CD14-positive monocyte (primary cell): ENCODE measurements at regions not wholly inside any gene's neighbourhood (a gene's known extent, or its start where the extent isn't known, plus 50 kb on each side); places are given as distances from the start of the nearest gene placed in this dataset.

Source experiments
- DNase-seq, 3 donors: peaks; one replicate each; pipeline ENCODE4 v3.0.0-alpha.2; 2011 to 2022
- H2AFZ ChIP-seq: 2 replicates; pipeline ENCODE4 v1.6.0; 2012; ENCODE audit warnings: mild to moderate bottlenecking, low read depth, low read length, inconsistent platforms; ENCODE audit not compliant: insufficient read depth, poor library complexity, severe bottlenecking
- H3K27ac ChIP-seq, 2 donors: 1 replicate in 1 of 2; 2 replicates in 1 of 2; pipeline ENCODE4 v1.5.1; 2012 to 2013; ENCODE audit warnings: low read length in 2 of 2, control low read depth in 1 of 2, inconsistent platforms in 1 of 2, low read depth in 1 of 2, mild to moderate bottlenecking in 1 of 2
- H3K27me3 ChIP-seq, 2 donors: one replicate each; pipeline versions ENCODE4 v1.6.0 to v1.6.1; 2011 to 2013; ENCODE audit warnings: low read length in 2 of 2; ENCODE audit not compliant: control insufficient read depth in 2 of 2, insufficient read depth in 2 of 2
- H3K36me3 ChIP-seq, 2 donors: replicated peaks in 1 of 2; 1 replicate in 1 of 2; 2 replicates in 1 of 2; pipeline versions ENCODE4 v1.5.1 to v1.6.1; 2012 to 2013; ENCODE audit warnings: low read length in 2 of 2, control low read depth in 1 of 2, inconsistent platforms in 1 of 2, mild to moderate bottlenecking in 1 of 2; ENCODE audit not compliant: insufficient read depth in 2 of 2, control insufficient read depth in 1 of 2
- H3K4me1 ChIP-seq, 2 donors: 1 replicate in 1 of 2; 2 replicates in 1 of 2; pipeline versions ENCODE4 v1.5.1 to v1.6.1; 2012 to 2013; ENCODE audit warnings: low read length in 2 of 2, control low read depth in 1 of 2, inconsistent platforms in 1 of 2, mild to moderate bottlenecking in 1 of 2, moderate library complexity in 1 of 2; ENCODE audit not compliant: insufficient read depth in 2 of 2, control insufficient read depth in 1 of 2
- H3K4me2 ChIP-seq: replicated peaks from 2 replicates; pipeline ENCODE3; 2012; ENCODE audit warnings: low read length, moderate library complexity, mild to moderate bottlenecking; ENCODE audit not compliant: poor library complexity, severe bottlenecking; ENCODE audit errors: extremely low read depth
- H3K4me3 ChIP-seq, 3 experiments: fragments of 200-600 bp in 1 of 3; sonication (generic) in 1 of 3; replicated peaks in 1 of 3; 1 replicate in 2 of 3; 2 replicates in 1 of 3; pipeline ENCODE4 v1.5.1; 2011 to 2013; ENCODE audit warnings: low read length in 3 of 3, mild to moderate bottlenecking in 3 of 3, control low read depth in 2 of 3, low read depth in 2 of 3, inconsistent platforms in 1 of 3, moderate library complexity in 1 of 3
- H3K79me2 ChIP-seq: 2 replicates; pipeline ENCODE4 v1.6.0; 2012; ENCODE audit warnings: mild to moderate bottlenecking, control low read depth, inconsistent platforms, low read length, moderate library complexity; ENCODE audit not compliant: insufficient read depth
- H3K9ac ChIP-seq: 2 replicates; pipeline ENCODE4 v1.6.0; 2017; ENCODE audit warnings: low read length, mild to moderate bottlenecking; ENCODE audit not compliant: insufficient read depth, poor library complexity, severe bottlenecking
- H3K9me3 ChIP-seq, 2 donors: replicated peaks in 1 of 2; 1 replicate in 1 of 2; 2 replicates in 1 of 2; pipeline versions ENCODE4 v1.5.1 to v1.6.1; 2012 to 2013; ENCODE audit warnings: low read length in 2 of 2, control low read depth in 1 of 2; ENCODE audit not compliant: control insufficient read depth in 1 of 2, insufficient read depth in 1 of 2
- H4K20me1 ChIP-seq: 2 replicates; pipeline ENCODE4 v1.6.0; 2012; ENCODE audit warnings: mild to moderate bottlenecking, low read length, control low read depth, moderate library complexity; ENCODE audit not compliant: insufficient read depth
- H3K27ac Mint-ChIP-seq, 7 donors: one replicate each; pipeline ENCODE4 v1.8.0; 2020; ENCODE audit warnings: mild to moderate bottlenecking in 7 of 7, mixed read lengths in 7 of 7, moderate library complexity in 6 of 7, inconsistent platforms in 2 of 7
- H3K27me3 Mint-ChIP-seq, 3 donors: one replicate each; pipeline ENCODE4 v1.8.0; 2021 to 2022; ENCODE audit warnings: low read depth in 3 of 3, mild to moderate bottlenecking in 3 of 3, mixed read lengths in 3 of 3, moderate library complexity in 3 of 3, inconsistent platforms in 1 of 3
- H3K36me3 Mint-ChIP-seq, 2 donors: one replicate each; pipeline ENCODE4 v1.8.0; 2020; ENCODE audit warnings: mixed read lengths in 2 of 2, inconsistent platforms in 1 of 2, mild to moderate bottlenecking in 1 of 2
- H3K4me1 Mint-ChIP-seq: one replicate; pipeline ENCODE4 v1.8.0; 2020; ENCODE audit warnings: mild to moderate bottlenecking, mixed read lengths
- H3K4me3 Mint-ChIP-seq, 2 donors: one replicate each; pipeline ENCODE4 v1.8.0; 2020; ENCODE audit warnings: mild to moderate bottlenecking in 2 of 2, mixed read lengths in 2 of 2, moderate library complexity in 1 of 2
- H3K9me3 Mint-ChIP-seq, 7 donors: one replicate each; pipeline ENCODE4 v1.8.0; 2020 to 2022; ENCODE audit warnings: mixed read lengths in 7 of 7, mild to moderate bottlenecking in 6 of 7, moderate library complexity in 6 of 7, inconsistent platforms in 2 of 7
- CTCF ChIP-seq: fragments of 200-600 bp; IDR thresholded peaks from one replicate; pipeline ENCODE4 v1.8.0; 2022; ENCODE audit warnings: antibody characterized with exemption, mild to moderate bottlenecking
- WGBS: methylation state at CpG from one replicate; pipeline ENCODE4 v1.1.5; 2013; ENCODE audit warnings: missing lambda C conversion rate; ENCODE audit not compliant: insufficient coverage; 5-methylcytosine and 5-hydroxymethylcytosine counted together
- intact Hi-C, 2 donors: fragments of 100-400 bp; cut with micrococcal nuclease; formaldehyde crosslinking; loops; one replicate each; pipeline versions ENCODE4 v1.15.0 to v1.15.1; 2023

- no peaks in the 10 kb centered on the region for H3K36me3 ChIP-seq
- 80% methylated on average over 1 of the region's 1 CpG for WGBS
- H3K27ac Mint-ChIP-seq, result no peak overlapping the region
- H3K27ac ChIP-seq, result no peak overlapping the region
- H3K36me3 Mint-ChIP-seq, result no peaks in the 10 kb centered on the region
- peaks cover 0 to 3% of the 10 kb centered on the region in 2 donors for H3K9me3 ChIP-seq
- no peak for TF ChIP-seq CTCF
- no peak for DNase-seq
- H3K27me3 ChIP-seq, result no peaks in the 10 kb centered on the region
- H3K4me3 Mint-ChIP-seq, result no peak overlapping the region
- no peak overlapping the region for H3K4me2 ChIP-seq
- no peaks in the 10 kb centered on the region for H3K79me2 ChIP-seq
- no peaks in the 10 kb centered on the region for H4K20me1 ChIP-seq
- no peak overlapping the region for H2AFZ ChIP-seq
- H3K27me3 Mint-ChIP-seq, result peaks cover 0 to 2% (median under 1%) of the 10 kb centered on the region in 3 donors
- H3K9ac ChIP-seq, result no peak overlapping the region
- H3K9me3 Mint-ChIP-seq, result peaks cover 0 to 10% (median 0%) of the 10 kb centered on the region in 7 donors
- H3K4me3 ChIP-seq, result no peak overlapping the region
- no peaks in the 10 kb centered on the region for H3K4me1 ChIP-seq
- no peaks in the 10 kb centered on the region for H3K4me1 Mint-ChIP-seq
- intact Hi-C loops, result no loop called here
Observed at GRCh38 chr5:30968971-30969370, 224.5 kb upstream of the CDH6 start.

- Mint-ChIP-seq H3K9me3 (peaks cover 0 to 3% (median 0%) of the 10 kb centered on the region in 7 donors), H3K36me3 (no peaks in the 10 kb centered on the region), H3K27ac (no peak overlapping the region), H3K4me3 (no peak overlapping the region), H3K27me3 (peaks cover 0 to 2% (median 2%) of the 10 kb centered on the region in 3 donors), H3K4me1 (no peaks in the 10 kb centered on the region)
- Histone ChIP-seq H2AFZ (no peak overlapping the region), H4K20me1 (no peaks in the 10 kb centered on the region), H3K4me2 (no peak overlapping the region), H3K36me3 (no peaks in the 10 kb centered on the region), H3K9me3 (no peaks in the 10 kb centered on the region), H3K27ac (no peak overlapping the region), H3K79me2 (no peaks in the 10 kb centered on the region), H3K4me3 (no peak overlapping the region), H3K27me3 (no peaks in the 10 kb centered on the region), H3K9ac (no peak overlapping the region), H3K4me1 (no peaks in the 10 kb centered on the region)
- no peak for DNase-seq
- intact Hi-C loops, result no loop called here
- no peak for TF ChIP-seq CTCF
- no CpG with 5 or more reads among the region's 1 CpG for WGBS
Observed at GRCh38 chr5:30960036-30960435, 233.4 kb upstream of the CDH6 start.
